ENCODE measurements at regions not wholly inside any gene's neighbourhood (a gene's known extent, or its start where the extent isn't known, plus 50 kb on each side); places are given as distances from the start of the nearest gene placed in this dataset.

DNA sequence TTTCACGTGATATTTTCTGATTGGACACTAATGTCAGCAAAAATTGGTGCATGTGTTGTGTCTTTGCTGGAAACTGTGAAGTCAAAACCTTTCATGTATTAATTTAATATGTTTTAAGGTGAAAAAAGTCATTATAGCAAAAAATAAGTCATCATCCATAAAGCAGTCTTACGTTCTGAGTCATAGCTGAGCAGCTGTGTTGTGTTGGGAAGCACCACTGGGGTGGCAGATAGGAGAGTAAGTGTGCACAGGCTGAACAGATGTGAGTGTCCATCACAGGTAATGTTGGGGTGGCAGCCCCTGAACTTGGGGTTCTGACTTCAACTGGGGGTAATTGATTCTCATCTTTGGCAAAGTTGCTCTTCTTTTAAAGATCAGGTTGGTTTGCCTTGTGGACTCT lies 156.8 kb downstream of the NXNL2 start:
- TF ChIP-seq HEYL (CRISPR knock-in tag; IDR thresholded peaks at IDR 0.05) (no peak), MAZ (IDR thresholded peaks at IDR 0.05; ENCODE audit: borderline replicate concordance, low read depth, low read length) (no peak), FOXS1 (CRISPR knock-in tag; IDR thresholded peaks at IDR 0.05) (no peak), USF2 (IDR thresholded peaks at IDR 0.05) (no peak), POLR2AphosphoS2 (conservative IDR thresholded peaks at IDR 0.05; ENCODE audit: low read length) (no peak), RARB (CRISPR knock-in tag; IDR thresholded peaks at IDR 0.05) (no peak), FOSB (CRISPR knock-in tag; IDR thresholded peaks at IDR 0.05) (no peak), RAD21 (conservative IDR thresholded peaks at IDR 0.05 in 1 of 2, IDR thresholded peaks at IDR 0.05 in 1 of 2) (no peak), NPAS2 (CRISPR knock-in tag; IDR thresholded peaks at IDR 0.05; ENCODE audit: borderline replicate concordance) (no peak)
- TF ChIP-seq, protein P1, sequence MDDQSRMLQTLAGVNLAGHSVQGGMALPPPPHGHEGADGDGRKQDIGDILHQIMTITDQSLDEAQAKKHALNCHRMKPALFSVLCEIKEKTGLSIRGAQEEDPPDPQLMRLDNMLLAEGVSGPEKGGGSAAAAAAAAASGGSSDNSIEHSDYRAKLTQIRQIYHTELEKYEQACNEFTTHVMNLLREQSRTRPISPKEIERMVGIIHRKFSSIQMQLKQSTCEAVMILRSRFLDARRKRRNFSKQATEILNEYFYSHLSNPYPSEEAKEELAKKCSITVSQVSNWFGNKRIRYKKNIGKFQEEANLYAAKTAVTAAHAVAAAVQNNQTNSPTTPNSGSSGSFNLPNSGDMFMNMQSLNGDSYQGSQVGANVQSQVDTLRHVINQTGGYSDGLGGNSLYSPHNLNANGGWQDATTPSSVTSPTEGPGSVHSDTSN (IDR thresholded peaks at IDR 0.05), result no peak
- TF ChIP-seq, protein P2, sequence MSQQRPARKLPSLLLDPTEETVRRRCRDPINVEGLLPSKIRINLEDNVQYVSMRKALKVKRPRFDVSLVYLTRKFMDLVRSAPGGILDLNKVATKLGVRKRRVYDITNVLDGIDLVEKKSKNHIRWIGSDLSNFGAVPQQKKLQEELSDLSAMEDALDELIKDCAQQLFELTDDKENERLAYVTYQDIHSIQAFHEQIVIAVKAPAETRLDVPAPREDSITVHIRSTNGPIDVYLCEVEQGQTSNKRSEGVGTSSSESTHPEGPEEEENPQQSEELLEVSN (IDR thresholded peaks at IDR 0.05; ENCODE audit: borderline replicate concordance, low read depth), result no peak
- Histone ChIP-seq H3K4me3 (no peak overlapping the region), H3K27ac (no peak overlapping the region), H3K9me3 (peaks cover 14% of the 10 kb centered on the region; the same call in 1 of the 3 replicates), H3K4me1 (no peaks in the 10 kb centered on the region), H3K4me2 (no peak overlapping the region)
- DNase-seq (ENCODE audit: low read depth in 1 of 2, low spot score in 1 of 2) (no peak), FAIRE-seq (no peak), ATAC-seq (no peak)
- ChIA-PET POLR2A (no interaction called here), CTCF (no interaction called here)
- 82% methylated on average over 2 of the region's 2 CpGs for WGBS (ENCODE audit: missing lambda C conversion rate)

GRCh38 chr9:88692827-88693226 lies 157.8 kb downstream of the NXNL2 start:
- no peak for ATAC-seq
- CTCF ChIA-PET, result no interaction called here
- H3K9me3 ChIP-seq, result peaks cover 14% of the 10 kb centered on the region; the same call in 1 of the 3 replicates
- no peak for TF ChIP-seq SMC3 (IDR thresholded peaks at IDR 0.05)
- no peak for TF ChIP-seq NFE2L2 (conservative IDR thresholded peaks at IDR 0.05; ENCODE audit: low read length)
- TF ChIP-seq TP53 (CRISPR knock-in tag; IDR thresholded peaks at IDR 0.05), result no peak
- no peak for TF ChIP-seq RAD21 (conservative IDR thresholded peaks at IDR 0.05 in 1 of 2, IDR thresholded peaks at IDR 0.05 in 1 of 2)
- no peak for TF ChIP-seq ZFP36 (IDR thresholded peaks at IDR 0.05; ENCODE audit: borderline replicate concordance, partially characterized antibody)
- no peak for TF ChIP-seq HDAC2 (IDR thresholded peaks at IDR 0.05)
- TF ChIP-seq REST (IDR thresholded peaks at IDR 0.05), result no peak
- TF ChIP-seq, protein P1 (IDR thresholded peaks at IDR 0.05), result no peak
- TF ChIP-seq JUN (IDR thresholded peaks at IDR 0.05), result no peak
- TF ChIP-seq HOXB5 (CRISPR knock-in tag; IDR thresholded peaks at IDR 0.05), result no peak
- TF ChIP-seq JUNB (IDR thresholded peaks at IDR 0.05), result no peak
- TF ChIP-seq CTCF (IDR thresholded peaks at IDR 0.05), result no peak
- no peak for TF ChIP-seq POLR2AphosphoS2 (conservative IDR thresholded peaks at IDR 0.05; ENCODE audit: low read length)
- no peak for TF ChIP-seq HEYL (CRISPR knock-in tag; IDR thresholded peaks at IDR 0.05)
- no peak for TF ChIP-seq RCOR1 (IDR thresholded peaks at IDR 0.05; ENCODE audit: low read depth, low read length)
- no peak for TF ChIP-seq CEBPB (IDR thresholded peaks at IDR 0.05)
- TF ChIP-seq KDM1A (IDR thresholded peaks at IDR 0.05; ENCODE audit: low read depth), result no peak
- TF ChIP-seq ZC3H11A (IDR thresholded peaks at IDR 0.05), result no peak
- TF ChIP-seq ESRRA (IDR thresholded peaks at IDR 0.05; ENCODE audit: borderline replicate concordance, low read length), result no peak
- no peak overlapping the region for H3K4me3 ChIP-seq
- DNase-seq (ENCODE audit: low read depth in 1 of 2, low spot score in 1 of 2), result no peak
- no peak overlapping the region for H3K27ac ChIP-seq
- no peak overlapping the region for H3K4me2 ChIP-seq
- no peaks in the 10 kb centered on the region for H3K4me1 ChIP-seq
- POLR2A ChIA-PET, result no interaction called here
- FAIRE-seq, result no peak
- whole genome bisulfite sequencing (ENCODE audit: missing lambda C conversion rate), result 95% methylated on average over 2 of the region's 2 CpGs
